SU-DHL-6 (cell line): ENCODE measurements at regions not wholly inside any gene's neighbourhood (a gene's known extent, or its start where the extent isn't known, plus 50 kb on each side); places are given as distances from the start of the nearest gene placed in this dataset.

ENCODE experiments used
- CTCF ChIP-seq: fragments of 200-600 bp; sonication (generic); IDR thresholded peaks from one replicate; pipeline ENCODE4 v1.5.1; 2017; ENCODE audit warnings: antibody characterized with exemption, mild to moderate bottlenecking, low read length, moderate library complexity; ENCODE audit not compliant: insufficient read depth, poor library complexity, severe bottlenecking
- EZH2phosphoT487 ChIP-seq: fragments of 200-600 bp; sonication (generic), shearing (Covaris generic); conservative IDR thresholded peaks from 2 replicates; pipeline ENCODE4 v1.6.1; 2018; ENCODE audit warnings: mild to moderate bottlenecking, antibody characterized with exemption, low read length, moderate library complexity, mixed read lengths

- TF ChIP-seq CTCF: no peak
- no peak for TF ChIP-seq EZH2phosphoT487
Observed at GRCh38 chr4:29632199-29632598, 1088.0 kb upstream of the PCDH7 start.
